Fibroblast of pulmonary artery (primary cell): ENCODE measurements at regions not wholly inside any gene's neighbourhood (a gene's known extent, or its start where the extent isn't known, plus 50 kb on each side); places are given as distances from the start of the nearest gene placed in this dataset.

ENCODE experiments used
- DNase-seq: peaks from one replicate; pipeline ENCODE4 v3.0.0-alpha.2; 2010; ENCODE audit warnings: low read depth
- H3K4me3 ChIP-seq: replicated peaks from 2 replicates; pipeline ENCODE4 v1.5.1; 2011; ENCODE audit warnings: low read depth, mild to moderate bottlenecking, control low read depth, low read length, moderate library complexity
- CTCF ChIP-seq: IDR thresholded peaks from 2 replicates; pipeline ENCODE4 v1.5.1; 2011; ENCODE audit warnings: mild to moderate bottlenecking, control low read depth, low read length, inconsistent platforms; ENCODE audit errors: missing control alignments

- TF ChIP-seq CTCF = no peak
- no peak for DNase-seq
- H3K4me3 ChIP-seq = no peak overlapping the region
Measured at GRCh38 chr14:35969310-35969709, 143.2 kb downstream of the BRMS1L start.

GRCh38 chr14:35965400-35965799 lies 139.3 kb downstream of the BRMS1L start:
- no peak for TF ChIP-seq CTCF
- no peak for DNase-seq

GRCh38 chr14:35964697-35965286 lies 138.7 kb downstream of the BRMS1L start:
- DNase-seq = no peak
- no peak for TF ChIP-seq CTCF
- H3K4me3 ChIP-seq = no peak overlapping the region

More at GRCh38 chr14:35965400-35965799, 139.3 kb downstream of the BRMS1L start:
- H3K4me3 ChIP-seq = no peak overlapping the region

GRCh38 chr14:35963209-35963608 lies 137.1 kb downstream of the BRMS1L start:
- no peak for DNase-seq
- TF ChIP-seq CTCF = peak; percentile 9
- no peak overlapping the region for H3K4me3 ChIP-seq

GRCh38 chr14:35961697-35962274 lies 135.6 kb downstream of the BRMS1L start:
- no peak for DNase-seq
- no peak for TF ChIP-seq CTCF
- H3K4me3 ChIP-seq = no peak overlapping the region

GRCh38 chr14:35959835-35960234 lies 133.7 kb downstream of the BRMS1L start:
- TF ChIP-seq CTCF = no peak
- DNase-seq = no peak
- H3K4me3 ChIP-seq = no peak overlapping the region

- DNase-seq = no peak
- TF ChIP-seq CTCF = no peak
- no peak overlapping the region for H3K4me3 ChIP-seq
Measured at GRCh38 chr14:35958499-35958898, 132.4 kb downstream of the BRMS1L start.
